Right lobe of liver (tissue), 6 donors: ENCODE measurements at regions not wholly inside any gene's neighbourhood (a gene's known extent, or its start where the extent isn't known, plus 50 kb on each side); places are given as distances from the start of the nearest gene placed in this dataset.
A peak's percentile ranks its signal among the peaks of the same experiment; 100 is the strongest.

ENCODE experiments used
- ATAC-seq, 4 donors: fragments of 200-7000 bp; cut with Tn5 transposase; one replicate each; pipeline ENCODE4 v1.9.1; 2020; ENCODE audit warnings: mild to moderate bottlenecking in 4 of 4, moderate library complexity in 4 of 4
- DNase-seq, 3 donors: peaks; one replicate each; pipeline ENCODE4 v3.0.0-alpha.2; 2020
- H3K27ac ChIP-seq, 3 donors: fragments of 200-600 bp; one replicate each; pipeline ENCODE4 v1.8.0; 2022
- H3K27me3 ChIP-seq, 2 donors: fragments of 200-600 bp; one replicate each; pipeline ENCODE4 v1.8.0; 2022
- H3K36me3 ChIP-seq, 4 donors: fragments of 200-600 bp; sonication (generic) in 1 of 4; one replicate each; pipeline versions ENCODE4 v1.5.1 to v1.8.0; 2017 to 2022; ENCODE audit warnings: control low read depth in 1 of 4
- H3K4me1 ChIP-seq, 4 donors: fragments of 200-600 bp; sonication (generic) in 1 of 4; one replicate each; pipeline versions ENCODE4 v1.5.1 to v1.8.0; 2017 to 2022; ENCODE audit warnings: control low read depth in 1 of 4
- H3K4me3 ChIP-seq, 3 donors: fragments of 200-600 bp; one replicate each; pipeline ENCODE4 v1.8.0; 2022
- H3K9me3 ChIP-seq, 4 donors: fragments of 200-600 bp; sonication (generic) in 1 of 4; one replicate each; pipeline versions ENCODE4 v1.5.1 to v1.8.0; 2017 to 2022; ENCODE audit warnings: control low read depth in 1 of 4
- CTCF ChIP-seq, 4 donors: fragments of 200-600 bp in 3 of 4; fragments of 450-650 bp in 1 of 4; IDR thresholded peaks; one replicate each; pipeline versions ENCODE4 v1.5.1 to v1.8.0; 2016 to 2022; ENCODE audit warnings: antibody characterized with exemption in 4 of 4, mild to moderate bottlenecking in 2 of 4
- POLR2A ChIP-seq: fragments of 450-650 bp; IDR thresholded peaks from one replicate; pipeline ENCODE4 v1.6.1; 2017; ENCODE audit warnings: antibody characterized with exemption, mild to moderate bottlenecking
- WGBS: methylation state at CpG from one replicate; pipeline ENCODE4 v1.1.6; 2018; ENCODE audit warnings: low coverage, low lambda C conversion rate; ENCODE audit not compliant: insufficient coverage; ENCODE audit errors: missing lambda C conversion rate; 5-methylcytosine and 5-hydroxymethylcytosine counted together
- intact Hi-C, 2 donors: fragments of 100-400 bp; cut with DNase I; formaldehyde crosslinking; loops; one replicate each; pipeline versions ENCODE4 v1.11.2 to v1.14.1; 2022
- donor health status: DM: no; HTN: yes; CAD: no.
- donor health status: DM: no; HTN: no; CAD: no.
- donor health status: DM: no; HTN: no; CAD: no.
- donor health status: DM: no; HTN: yes; CAD: no.
- donor health status: DM: no; HTN: yes; CAD: no.

GRCh38 chr6:145018027-145018426 is 717.3 kb downstream of the EPM2A start:
- ATAC-seq (no peak), DNase-seq (no peak)
- H3K27me3 ChIP-seq = no peaks in the 10 kb centered on the region
- no peaks in the 10 kb centered on the region for H3K9me3 ChIP-seq
- no peaks in the 10 kb centered on the region for H3K36me3 ChIP-seq
- 72% methylated on average over 3 of the region's 3 CpGs for WGBS
- TF ChIP-seq CTCF (IDR thresholded peaks at IDR 0.05) (no peak), POLR2A (no peak)
- H3K4me3 ChIP-seq = no peak overlapping the region
- no peak overlapping the region for H3K27ac ChIP-seq
- intact Hi-C loops = no loop called here
- H3K4me1 ChIP-seq = peaks cover 0 to 14% (median 5%) of the 10 kb centered on the region in 4 donors

GRCh38 chr6:145020114-145020513 is 715.2 kb downstream of the EPM2A start:
- no peak for DNase-seq
- Histone ChIP-seq H3K4me1 (peaks cover 0 to 14% (median 7%) of the 10 kb centered on the region in 4 donors), H3K4me3 (no peak overlapping the region), H3K27me3 (no peaks in the 10 kb centered on the region), H3K36me3 (no peaks in the 10 kb centered on the region), H3K9me3 (no peaks in the 10 kb centered on the region), H3K27ac (peak overlapping the region; percentile 44 to 66 (median 64))
- peak; percentile 67 to 92 (median 79) for ATAC-seq
- intact Hi-C loops = no loop called here
- 49% methylated on average over 2 of the region's 2 CpGs for WGBS
- TF ChIP-seq CTCF (IDR thresholded peaks at IDR 0.05) (no peak), POLR2A (no peak)

- intact Hi-C loops = no loop called here
- Histone ChIP-seq H3K36me3 (no peaks in the 10 kb centered on the region), H3K4me3 (no peak overlapping the region), H3K9me3 (no peaks in the 10 kb centered on the region), H3K27ac (peak overlapping the region; percentile 44 to 66 (median 64)), H3K4me1 (peaks cover 0 to 17% (median 7%) of the 10 kb centered on the region in 4 donors), H3K27me3 (no peaks in the 10 kb centered on the region)
- peak; percentile 69 to 75 (median 70) for ATAC-seq
- DNase-seq = no peak
- no peak for TF ChIP-seq CTCF (IDR thresholded peaks at IDR 0.05)
- no peak for TF ChIP-seq POLR2A
- WGBS = 8% methylated on average over 1 of the region's 1 CpG
Measured at GRCh38 chr6:145020543-145020942, 714.8 kb downstream of the EPM2A start.

- WGBS = 80% methylated on average over 3 of the region's 3 CpGs
- TF ChIP-seq CTCF (IDR thresholded peaks at IDR 0.05) (no peak), POLR2A (no peak)
- Histone ChIP-seq H3K9me3 (no peaks in the 10 kb centered on the region), H3K27me3 (no peaks in the 10 kb centered on the region), H3K4me1 (peaks cover 0 to 29% (median 13%) of the 10 kb centered on the region in 4 donors), H3K4me3 (no peak overlapping the region), H3K27ac (no peak overlapping the region), H3K36me3 (no peaks in the 10 kb centered on the region)
- DNase-seq (no peak), ATAC-seq (no peak)
- intact Hi-C loops = no loop called here
Measured at GRCh38 chr6:145022199-145022796, 713.0 kb downstream of the EPM2A start.
